Liver (tissue), 8 donors: ENCODE measurements at regions not wholly inside any gene's neighbourhood (a gene's known extent, or its start where the extent isn't known, plus 50 kb on each side); places are given as distances from the start of the nearest gene placed in this dataset.

Source experiments
- DNase-seq: peaks from one replicate; pipeline ENCODE4 v3.0.0-alpha.2; 2017; ENCODE audit warnings: low spot score
- H3K27ac ChIP-seq, 2 donors: one replicate each; pipeline ENCODE4 v1.7.0; 2013; ENCODE audit warnings: inconsistent platforms in 2 of 2, low read length in 2 of 2, control low read depth in 1 of 2, low read depth in 1 of 2, mild to moderate bottlenecking in 1 of 2
- H3K27me3 ChIP-seq, 4 donors: one replicate each; pipeline versions ENCODE4 v1.6.1 to v1.7.0; 2013; ENCODE audit warnings: low read length in 3 of 4, inconsistent platforms in 1 of 4, mild to moderate bottlenecking in 1 of 4, moderate library complexity in 1 of 4; ENCODE audit not compliant: control insufficient read depth in 4 of 4, insufficient read depth in 4 of 4
- H3K36me3 ChIP-seq, 4 donors: one replicate each; pipeline versions ENCODE4 v1.6.1 to v1.7.0; 2013; ENCODE audit warnings: low read length in 3 of 4, mild to moderate bottlenecking in 3 of 4, low read depth in 1 of 4, moderate library complexity in 1 of 4; ENCODE audit not compliant: control insufficient read depth in 4 of 4, insufficient read depth in 3 of 4
- H3K4me1 ChIP-seq, 4 donors: one replicate each; pipeline versions ENCODE4 v1.6.1 to v1.7.0; 2013; ENCODE audit warnings: low read length in 3 of 4, mild to moderate bottlenecking in 3 of 4, moderate library complexity in 1 of 4; ENCODE audit not compliant: control insufficient read depth in 4 of 4, insufficient read depth in 4 of 4
- H3K4me3 ChIP-seq, 3 donors: one replicate each; pipeline versions ENCODE4 v1.6.1 to v1.7.0; 2013; ENCODE audit warnings: low read length in 3 of 3, control low read depth in 1 of 3, low read depth in 1 of 3, mild to moderate bottlenecking in 1 of 3
- H3K9ac ChIP-seq, 2 donors: one replicate each; pipeline ENCODE4 v1.7.0; 2013; ENCODE audit warnings: low read length in 2 of 2, mild to moderate bottlenecking in 2 of 2, moderate library complexity in 2 of 2, control low read depth in 1 of 2, low read depth in 1 of 2
- H3K9me3 ChIP-seq, 4 donors: one replicate each; pipeline versions ENCODE4 v1.6.1 to v1.7.0; 2013; ENCODE audit warnings: low read length in 3 of 4; ENCODE audit not compliant: control insufficient read depth in 4 of 4
- ATF3 ChIP-seq: IDR thresholded peaks from 2 replicates; pipeline ENCODE4 v1.6.1; 2016; ENCODE audit warnings: antibody characterized with exemption
- EGR1 ChIP-seq, 2 donors: IDR thresholded peaks; 2 replicates each; pipeline ENCODE4 v1.6.1; 2016 to 2018; ENCODE audit warnings: antibody characterized with exemption in 2 of 2, low read depth in 2 of 2
- FOXA1 ChIP-seq: IDR thresholded peaks from 2 replicates; pipeline ENCODE4 v1.6.1; 2016; ENCODE audit warnings: antibody characterized with exemption
- FOXA2 ChIP-seq: IDR thresholded peaks from 2 replicates; pipeline ENCODE4 v1.6.1; 2016; ENCODE audit warnings: antibody characterized with exemption
- GABPA ChIP-seq, 2 donors: IDR thresholded peaks in 1 of 2; conservative IDR thresholded peaks in 1 of 2; 2 replicates each; pipeline ENCODE4 v1.6.1; 2016; ENCODE audit warnings: antibody characterized with exemption in 2 of 2, mild to moderate bottlenecking in 1 of 2, moderate library complexity in 1 of 2
- HNF4G ChIP-seq: IDR thresholded peaks from 2 replicates; pipeline ENCODE4 v1.6.1; 2016; ENCODE audit warnings: antibody characterized with exemption
- JUND ChIP-seq, 2 donors: IDR thresholded peaks; 2 replicates each; pipeline ENCODE4 v1.6.1; 2016; ENCODE audit warnings: antibody characterized with exemption in 2 of 2
- MAX ChIP-seq: IDR thresholded peaks from 2 replicates; pipeline ENCODE4 v1.6.1; 2016; ENCODE audit warnings: antibody characterized with exemption
- NR2F2 ChIP-seq: IDR thresholded peaks from 2 replicates; pipeline ENCODE4 v1.6.1; 2016; ENCODE audit warnings: antibody characterized with exemption
- RAD21 ChIP-seq, 2 donors: IDR thresholded peaks; 2 replicates each; pipeline ENCODE4 v1.6.1; 2016; ENCODE audit warnings: antibody characterized with exemption in 2 of 2, mild to moderate bottlenecking in 2 of 2
- REST ChIP-seq: IDR thresholded peaks from 2 replicates; pipeline ENCODE4 v1.6.1; 2016; ENCODE audit warnings: antibody characterized with exemption, mild to moderate bottlenecking
- RXRA ChIP-seq, 2 donors: IDR thresholded peaks; 2 replicates each; pipeline ENCODE4 v1.6.1; 2017 to 2018; ENCODE audit warnings: antibody characterized with exemption in 2 of 2, mild to moderate bottlenecking in 1 of 2
- SP1 ChIP-seq: IDR thresholded peaks from 2 replicates; pipeline ENCODE4 v1.6.1; 2018; ENCODE audit warnings: antibody characterized with exemption, mild to moderate bottlenecking
- TAF1 ChIP-seq: conservative IDR thresholded peaks from 2 replicates; pipeline ENCODE4 v1.6.1; 2016; ENCODE audit warnings: antibody characterized with exemption, mild to moderate bottlenecking
- YY1 ChIP-seq: IDR thresholded peaks from 2 replicates; pipeline ENCODE4 v1.6.1; 2016; ENCODE audit warnings: antibody characterized with exemption, mild to moderate bottlenecking
- ZBTB33 ChIP-seq: IDR thresholded peaks from 2 replicates; pipeline ENCODE4 v1.6.1; 2016; ENCODE audit warnings: antibody characterized with exemption
- WGBS: extraction: QIAGEN DNeasy Blood & Tissue Kit; methylation state at CpG from one replicate; pipeline ENCODE4 v1.1.7; 2013; 5-methylcytosine and 5-hydroxymethylcytosine counted together
- TF ChIP-seq, protein P1 (sequence below): fragments of 150-350 bp; IDR thresholded peaks from 2 replicates; pipeline ENCODE4 v1.5.1; 2017; ENCODE audit warnings: improper control_type of control experiment, low read depth, low read length; ENCODE audit not compliant: missing input control
- donor health status: healthy.
- donor health status: healthy.
- donor health status: healthy.
- donor health status: healthy.
- donor health status: healthy.

DNA sequence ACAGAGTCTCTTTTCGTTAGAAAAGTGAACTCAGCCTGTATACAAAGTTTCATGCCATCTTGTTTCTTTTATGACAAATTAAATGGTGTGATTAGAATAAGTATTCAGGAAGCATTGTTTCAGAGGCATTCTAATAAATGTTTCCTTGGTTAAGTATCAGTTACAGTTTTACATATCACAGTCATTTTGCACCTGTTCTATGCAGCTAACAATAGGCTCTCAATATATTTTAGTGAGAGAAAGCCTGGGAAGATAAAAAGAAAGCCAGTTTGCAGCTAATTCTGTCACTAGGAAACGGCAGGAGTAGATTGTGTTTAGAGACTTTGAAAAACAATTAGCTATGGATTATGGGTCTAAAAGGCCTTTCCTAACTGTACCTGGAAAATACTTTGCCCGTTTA, 252.8 kb downstream of the ZIC1 start:
- no peak overlapping the region for H3K4me3 ChIP-seq
- TF ChIP-seq YY1 (no peak), SP1 (no peak), FOXA1 (no peak), RXRA (IDR thresholded peaks at IDR 0.05) (no peak), HNF4G (no peak), REST (no peak), EGR1 (IDR thresholded peaks at IDR 0.05; ENCODE audit: low read depth in 2 of 2) (no peak), ATF3 (no peak), TAF1 (no peak), RAD21 (IDR thresholded peaks at IDR 0.05) (no peak), NR2F2 (no peak), ZBTB33 (no peak), FOXA2 (no peak), GABPA (IDR thresholded peaks at IDR 0.05 in 1 of 2, conservative IDR thresholded peaks at IDR 0.05 in 1 of 2) (no peak)
- TF ChIP-seq, protein P1, sequence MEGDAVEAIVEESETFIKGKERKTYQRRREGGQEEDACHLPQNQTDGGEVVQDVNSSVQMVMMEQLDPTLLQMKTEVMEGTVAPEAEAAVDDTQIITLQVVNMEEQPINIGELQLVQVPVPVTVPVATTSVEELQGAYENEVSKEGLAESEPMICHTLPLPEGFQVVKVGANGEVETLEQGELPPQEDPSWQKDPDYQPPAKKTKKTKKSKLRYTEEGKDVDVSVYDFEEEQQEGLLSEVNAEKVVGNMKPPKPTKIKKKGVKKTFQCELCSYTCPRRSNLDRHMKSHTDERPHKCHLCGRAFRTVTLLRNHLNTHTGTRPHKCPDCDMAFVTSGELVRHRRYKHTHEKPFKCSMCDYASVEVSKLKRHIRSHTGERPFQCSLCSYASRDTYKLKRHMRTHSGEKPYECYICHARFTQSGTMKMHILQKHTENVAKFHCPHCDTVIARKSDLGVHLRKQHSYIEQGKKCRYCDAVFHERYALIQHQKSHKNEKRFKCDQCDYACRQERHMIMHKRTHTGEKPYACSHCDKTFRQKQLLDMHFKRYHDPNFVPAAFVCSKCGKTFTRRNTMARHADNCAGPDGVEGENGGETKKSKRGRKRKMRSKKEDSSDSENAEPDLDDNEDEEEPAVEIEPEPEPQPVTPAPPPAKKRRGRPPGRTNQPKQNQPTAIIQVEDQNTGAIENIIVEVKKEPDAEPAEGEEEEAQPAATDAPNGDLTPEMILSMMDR = no peak
- H3K4me1 ChIP-seq = no peaks in the 10 kb centered on the region
- no peaks in the 10 kb centered on the region for H3K27me3 ChIP-seq
- H3K27ac ChIP-seq = no peak overlapping the region
- H3K9me3 ChIP-seq = no peaks in the 10 kb centered on the region
- H3K36me3 ChIP-seq = no peaks in the 10 kb centered on the region
- WGBS = 55% methylated on average over 3 of the region's 3 CpGs
- no peak overlapping the region for H3K9ac ChIP-seq
- DNase-seq = no peak

- no peaks in the 10 kb centered on the region for H3K36me3 ChIP-seq
- H3K9me3 ChIP-seq = no peaks in the 10 kb centered on the region
- no peak overlapping the region for H3K9ac ChIP-seq
- no peak overlapping the region for H3K27ac ChIP-seq
- no peak for DNase-seq
- 69% methylated on average over 1 of the region's 1 CpG for WGBS
- H3K4me1 ChIP-seq = no peaks in the 10 kb centered on the region
- H3K27me3 ChIP-seq = no peaks in the 10 kb centered on the region
- H3K4me3 ChIP-seq = no peak overlapping the region
- TF ChIP-seq RXRA (IDR thresholded peaks at IDR 0.05) (no peak), ATF3 (no peak), NR2F2 (no peak), ZBTB33 (no peak), RAD21 (IDR thresholded peaks at IDR 0.05) (no peak), MAX (no peak), FOXA1 (no peak), TAF1 (no peak), SP1 (no peak), JUND (IDR thresholded peaks at IDR 0.05) (no peak)
These were observed 253.5 kb downstream of the ZIC1 start for GRCh38 chr3:147662705-147663104.
